PC-9 (cell line): ENCODE measurements at regions not wholly inside any gene's neighbourhood (a gene's known extent, or its start where the extent isn't known, plus 50 kb on each side); places are given as distances from the start of the nearest gene placed in this dataset.

Experiments used
- BruUV-seq: library from RNA; stranded (reverse); fragments of 400-500 nt; replicated peaks from 2 replicates; lab custom pipeline; 2021; lab: Mats Ljungman, UMichigan
- CTCF ChIA-PET: fragments of 300-600 bp; sonication (Branson Sonifier 250); formaldehyde crosslinking; loops from one replicate; lab custom pipeline; 2022; ENCODE audit warnings: antibody characterized with exemption; lab: Charles Lee
- POLR2A ChIA-PET: fragments of 300-600 bp; sonication (Branson Sonifier 250); formaldehyde crosslinking; loops from one replicate; lab custom pipeline; 2022; ENCODE audit warnings: antibody characterized with exemption; ENCODE audit not compliant: unreplicated experiment; lab: Charles Lee
- DNase-seq, 2 experiments: peaks; one replicate each; pipeline versions ENCODE4 v3.0.0 to v3.0.0-alpha.2; 2015 to 2022; ENCODE audit warnings: mixed read lengths in 1 of 2
- H2AFZ ChIP-seq: fragments of 200-600 bp; sonication (generic); 2 replicates; pipeline ENCODE4 v1.8.1; 2017; ENCODE audit warnings: antibody characterized with exemption
- H3F3A ChIP-seq: fragments of 200-600 bp; sonication (generic); 2 replicates; pipeline ENCODE4 v1.8.1; 2017; ENCODE audit warnings: antibody characterized with exemption, mild to moderate bottlenecking, low read depth; ENCODE audit not compliant: insufficient read depth
- H3K27ac ChIP-seq: fragments of 200-600 bp; sonication (generic); 2 replicates; pipeline ENCODE4 v1.6.1; 2016; ENCODE audit warnings: mixed run types
- H3K27me3 ChIP-seq: fragments of 200-600 bp; sonication (generic); 2 replicates; pipeline ENCODE4 v1.6.1; 2016; ENCODE audit warnings: low read depth, mixed run types; ENCODE audit not compliant: insufficient read depth
- H3K36me3 ChIP-seq: fragments of 200-600 bp; sonication (generic); 2 replicates; pipeline ENCODE4 v1.6.1; 2016; ENCODE audit warnings: low read depth, mixed run types
- H3K4me1 ChIP-seq: fragments of 200-600 bp; sonication (generic); replicated peaks from 2 replicates; pipeline ENCODE4 v1.6.1; 2016; ENCODE audit warnings: mixed run types; ENCODE audit not compliant: insufficient read depth
- H3K4me2 ChIP-seq: fragments of 200-600 bp; sonication (generic); 2 replicates; pipeline ENCODE4 v1.6.1; 2017; ENCODE audit warnings: mixed run types
- H3K4me3 ChIP-seq: fragments of 200-600 bp; sonication (generic); 2 replicates; pipeline ENCODE4 v1.6.1; 2016; ENCODE audit warnings: mixed run types
- H3K79me2 ChIP-seq: fragments of 200-600 bp; sonication (generic); 2 replicates; pipeline ENCODE4 v1.6.1; 2017; ENCODE audit warnings: low read depth, mixed run types
- H3K9me2 ChIP-seq: fragments of 200-600 bp; sonication (generic); 2 replicates; pipeline ENCODE4 v1.8.1; 2017; ENCODE audit warnings: mild to moderate bottlenecking; ENCODE audit not compliant: insufficient read depth
- H3K9me3 ChIP-seq: fragments of 200-600 bp; sonication (generic); 2 replicates; pipeline ENCODE4 v1.8.1; 2016; ENCODE audit warnings: low read depth; ENCODE audit not compliant: insufficient read depth
- H4K20me1 ChIP-seq: fragments of 200-600 bp; sonication (generic); 2 replicates; pipeline ENCODE4 v1.8.1; 2017; ENCODE audit not compliant: insufficient read depth
- CTCF ChIP-seq: fragments of 200-600 bp; sonication (generic); conservative IDR thresholded peaks from 2 replicates; pipeline ENCODE4 v1.6.1; 2017; ENCODE audit warnings: mixed run types, antibody characterized with exemption, mild to moderate bottlenecking, moderate library complexity
- EZH2 ChIP-seq: fragments of 200-600 bp; sonication (generic); IDR thresholded peaks from 2 replicates; pipeline ENCODE4 v1.8.0; 2017; ENCODE audit warnings: antibody characterized with exemption, low read depth
- intact Hi-C: fragments of 100-400 bp; cut with micrococcal nuclease; formaldehyde crosslinking; loops from one replicate; pipeline ENCODE4 v1.10.0; 2022; ENCODE audit not compliant: unreplicated experiment

DNA sequence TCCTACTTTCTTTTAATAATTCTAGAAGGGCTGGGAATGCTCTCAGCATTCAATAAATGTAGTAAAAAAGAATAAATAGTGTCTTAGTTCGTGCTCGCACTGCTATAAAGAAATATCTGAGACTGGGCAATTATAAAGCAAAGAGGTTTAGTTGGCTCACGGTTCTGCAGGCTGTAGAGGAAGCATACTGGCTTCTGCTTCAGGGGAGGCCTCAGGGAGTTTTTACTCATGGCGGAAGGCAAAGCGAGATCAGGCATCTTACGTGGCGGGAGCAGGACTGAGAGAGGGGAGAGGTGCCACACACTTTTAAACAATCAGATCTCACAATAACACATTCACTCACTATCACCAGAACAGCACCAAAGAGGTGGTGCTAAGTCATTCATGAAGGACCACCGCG lies 103.0 kb upstream of the UBE2E2 start:
- H3K27me3 ChIP-seq, result peaks cover 21% of the 10 kb centered on the region; the same call in 1 of the 2 replicates
- no peak for TF ChIP-seq EZH2
- TF ChIP-seq CTCF, result no peak
- H3K79me2 ChIP-seq, result no peaks in the 10 kb centered on the region
- intact Hi-C loops, result no loop called here
- H4K20me1 ChIP-seq, result 0 out of 2 replicates have a peak, but pooled peaks cover 3% of the 10 kb centered on the region
- H3K9me2 ChIP-seq, result no peaks in the 10 kb centered on the region
- H3K36me3 ChIP-seq, result no peaks in the 10 kb centered on the region
- H3K27ac ChIP-seq, result no peak overlapping the region
- H2AFZ ChIP-seq, result no peak overlapping the region
- DNase-seq, result no peak
- H3K4me3 ChIP-seq, result no peak overlapping the region
- H3F3A ChIP-seq, result peaks cover 7% of the 10 kb centered on the region; the same call in 1 of the 2 replicates
- no peak overlapping the region for H3K4me2 ChIP-seq
- no TSS peak for BruUV-seq
- ChIA-PET CTCF (no interaction called here), POLR2A (no interaction called here)
- H3K4me1 ChIP-seq, result peaks cover 9% of the 10 kb centered on the region; the same call in 1 of the 2 replicates
- H3K9me3 ChIP-seq, result no peaks in the 10 kb centered on the region

GRCh38 chr3:23103764-23104163 lies 99.4 kb upstream of the UBE2E2 start:
- no peaks in the 10 kb centered on the region for H3K9me3 ChIP-seq
- H3K79me2 ChIP-seq, result no peaks in the 10 kb centered on the region
- H4K20me1 ChIP-seq, result 0 out of 2 replicates have a peak, but pooled peaks cover 1% of the 10 kb centered on the region
- no peak overlapping the region for H3K27ac ChIP-seq
- peaks cover 32% of the 10 kb centered on the region for H3K27me3 ChIP-seq
- ChIA-PET POLR2A (no interaction called here), CTCF (no interaction called here)
- no peak overlapping the region for H3K4me2 ChIP-seq
- H3K9me2 ChIP-seq, result no peaks in the 10 kb centered on the region
- TF ChIP-seq CTCF (no peak), EZH2 (no peak)
- no TSS peak for BruUV-seq
- intact Hi-C loops, result no loop called here
- no peaks in the 10 kb centered on the region for H3K4me1 ChIP-seq
- no peak overlapping the region for H2AFZ ChIP-seq
- no peaks in the 10 kb centered on the region for H3K36me3 ChIP-seq
- DNase-seq, result no peak
- no peak overlapping the region for H3K4me3 ChIP-seq
- H3F3A ChIP-seq, result no peaks in the 10 kb centered on the region

DNA sequence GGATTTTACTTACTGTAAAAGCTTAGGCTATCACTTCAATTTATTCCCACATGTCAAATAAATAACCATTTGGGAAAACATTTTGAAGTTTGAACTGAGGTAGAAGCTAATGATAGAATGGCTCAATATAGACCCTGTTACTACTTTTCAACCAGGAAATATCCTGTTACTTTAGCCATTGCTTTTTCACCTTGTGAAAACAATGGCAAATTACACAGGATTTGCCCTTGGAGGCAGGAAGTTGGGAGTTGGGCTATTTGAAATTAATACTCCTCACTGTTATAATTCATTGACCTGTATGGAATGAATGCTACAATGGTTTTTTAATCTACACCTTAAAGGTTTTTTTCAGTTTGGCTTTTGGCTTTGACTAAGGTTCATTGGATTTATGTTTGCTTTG lies 98.1 kb upstream of the UBE2E2 start:
- no peak for DNase-seq
- intact Hi-C loops, result no loop called here
- no peak overlapping the region for H3K4me2 ChIP-seq
- no peaks in the 10 kb centered on the region for H3K79me2 ChIP-seq
- no peaks in the 10 kb centered on the region for H3K4me1 ChIP-seq
- TF ChIP-seq CTCF, result no peak
- TF ChIP-seq EZH2, result no peak
- no peaks in the 10 kb centered on the region for H3K9me2 ChIP-seq
- no TSS peak for BruUV-seq
- ChIA-PET CTCF (no interaction called here), POLR2A (interaction anchor here (0.6 kb wide), 1 partner anchor 30 kb away, joined by 4 read pairs; no protein-coding TSS in a partner anchor)
- peaks cover 39% of the 10 kb centered on the region for H3K27me3 ChIP-seq
- no peaks in the 10 kb centered on the region for H3F3A ChIP-seq
- H3K4me3 ChIP-seq, result no peak overlapping the region
- no peak overlapping the region for H2AFZ ChIP-seq
- H4K20me1 ChIP-seq, result no peaks in the 10 kb centered on the region; the same call in 1 of the 2 replicates
- H3K27ac ChIP-seq, result no peak overlapping the region
- no peaks in the 10 kb centered on the region for H3K36me3 ChIP-seq
- no peaks in the 10 kb centered on the region for H3K9me3 ChIP-seq
